ENCODE measurements at regions not wholly inside any gene's neighbourhood (a gene's known extent, or its start where the extent isn't known, plus 50 kb on each side); places are given as distances from the start of the nearest gene placed in this dataset.

- Mint-ChIP-seq H3K4me1 (peaks cover 7 to 9% (median 9%) of the 10 kb centered on the region in 3 donors), H3K9me3 (no peaks in the 10 kb centered on the region), H3K27me3 (no peaks in the 10 kb centered on the region), H3K27ac (no peak overlapping the region), H3K36me3 (no peaks in the 10 kb centered on the region), H3K4me3 (no peak overlapping the region)
These were observed 190.3 kb upstream of the ATF7IP start for GRCh38 chr12:14175206-14175605.

- H3K27ac Mint-ChIP-seq, result peak overlapping the region; percentile 10 to 82 (median 79)
- peaks cover 3% of the 10 kb centered on the region for H3K27me3 Mint-ChIP-seq
- H3K36me3 Mint-ChIP-seq, result peaks cover 1% of the 10 kb centered on the region
- H3K9me3 Mint-ChIP-seq, result no peaks in the 10 kb centered on the region
- peaks cover 9 to 23% (median 14%) of the 10 kb centered on the region in 3 donors for H3K4me1 Mint-ChIP-seq
- H3K4me3 Mint-ChIP-seq, result peak overlapping the region; percentile 56 to 92 (median 70)
These were observed 179.9 kb upstream of the ATF7IP start for GRCh38 chr12:14185427-14186192.

- peaks cover 14 to 28% (median 19%) of the 10 kb centered on the region in 3 donors for H3K4me1 Mint-ChIP-seq
- peaks cover 3% of the 10 kb centered on the region for H3K27me3 Mint-ChIP-seq
- H3K4me3 Mint-ChIP-seq, result no peak overlapping the region
- peaks cover 2% of the 10 kb centered on the region for H3K36me3 Mint-ChIP-seq
- peaks cover 0 to 2% (median 0%) of the 10 kb centered on the region in 3 donors for H3K9me3 Mint-ChIP-seq
- peak overlapping the region in 2 of 3 donors; percentile 79 to 82 for H3K27ac Mint-ChIP-seq
These were observed 179.3 kb upstream of the ATF7IP start for GRCh38 chr12:14186193-14186502.

GRCh38 chr12:14187002-14187401 lies 178.5 kb upstream of the ATF7IP start:
- H3K36me3 Mint-ChIP-seq, result peaks cover 2% of the 10 kb centered on the region
- no peak overlapping the region for H3K27ac Mint-ChIP-seq
- peaks cover 7% of the 10 kb centered on the region for H3K27me3 Mint-ChIP-seq
- H3K4me3 Mint-ChIP-seq, result no peak overlapping the region
- peaks cover 0 to 2% (median 0%) of the 10 kb centered on the region in 3 donors for H3K9me3 Mint-ChIP-seq
- peaks cover 20 to 37% (median 28%) of the 10 kb centered on the region in 3 donors for H3K4me1 Mint-ChIP-seq

GRCh38 chr12:14187966-14188365 lies 177.5 kb upstream of the ATF7IP start:
- Mint-ChIP-seq H3K36me3 (peaks cover 2% of the 10 kb centered on the region), H3K27ac (peak overlapping the region in 1 of 3 donors; percentile 48), H3K9me3 (peaks cover 0 to 2% (median 0%) of the 10 kb centered on the region in 3 donors), H3K4me1 (peaks cover 20 to 38% (median 29%) of the 10 kb centered on the region in 3 donors), H3K27me3 (peaks cover 7% of the 10 kb centered on the region), H3K4me3 (no peak overlapping the region)

GRCh38 chr12:14188744-14189143 lies 176.7 kb upstream of the ATF7IP start:
- H3K4me3 Mint-ChIP-seq, result no peak overlapping the region
- H3K36me3 Mint-ChIP-seq, result peaks cover 2% of the 10 kb centered on the region
- no peak overlapping the region for H3K27ac Mint-ChIP-seq
- H3K9me3 Mint-ChIP-seq, result peaks cover 0 to 2% (median 0%) of the 10 kb centered on the region in 3 donors
- H3K27me3 Mint-ChIP-seq, result peaks cover 7% of the 10 kb centered on the region
- H3K4me1 Mint-ChIP-seq, result peaks cover 20 to 38% (median 31%) of the 10 kb centered on the region in 3 donors

GRCh38 chr12:14190694-14191093 lies 174.8 kb upstream of the ATF7IP start:
- Mint-ChIP-seq H3K27me3 (peaks cover 7% of the 10 kb centered on the region), H3K27ac (no peak overlapping the region), H3K4me3 (peak overlapping the region in 1 of 4 donors; percentile 28), H3K36me3 (peaks cover 2% of the 10 kb centered on the region), H3K9me3 (peaks cover 0 to 2% (median 0%) of the 10 kb centered on the region in 3 donors), H3K4me1 (peaks cover 16 to 31% (median 26%) of the 10 kb centered on the region in 3 donors)

- H3K9me3 Mint-ChIP-seq, result peaks cover 0 to 2% (median 0%) of the 10 kb centered on the region in 3 donors
- H3K27ac Mint-ChIP-seq, result no peak overlapping the region
- peaks cover 7% of the 10 kb centered on the region for H3K27me3 Mint-ChIP-seq
- H3K4me1 Mint-ChIP-seq, result peaks cover 13 to 27% (median 23%) of the 10 kb centered on the region in 3 donors
- peaks cover 2% of the 10 kb centered on the region for H3K36me3 Mint-ChIP-seq
- H3K4me3 Mint-ChIP-seq, result peak overlapping the region in 2 of 4 donors; percentile 34 to 38
These were observed 173.9 kb upstream of the ATF7IP start for GRCh38 chr12:14191612-14192011.

- Mint-ChIP-seq H3K36me3 (peaks cover 2% of the 10 kb centered on the region), H3K4me1 (peaks cover 16 to 25% (median 23%) of the 10 kb centered on the region in 3 donors), H3K27me3 (peaks cover 7% of the 10 kb centered on the region), H3K27ac (peak overlapping the region in 1 of 3 donors; percentile 71), H3K9me3 (peaks cover 0 to 2% (median 0%) of the 10 kb centered on the region in 3 donors), H3K4me3 (no peak overlapping the region)
These were observed 171.8 kb upstream of the ATF7IP start for GRCh38 chr12:14193639-14194038.

GRCh38 chr12:14194572-14194971 lies 170.9 kb upstream of the ATF7IP start:
- peaks cover 16 to 21% (median 18%) of the 10 kb centered on the region in 3 donors for H3K4me1 Mint-ChIP-seq
- no peak overlapping the region for H3K4me3 Mint-ChIP-seq
- peaks cover 2% of the 10 kb centered on the region for H3K36me3 Mint-ChIP-seq
- no peak overlapping the region for H3K27ac Mint-ChIP-seq
- H3K27me3 Mint-ChIP-seq, result peaks cover 7% of the 10 kb centered on the region
- peaks cover 0 to 2% (median 0%) of the 10 kb centered on the region in 3 donors for H3K9me3 Mint-ChIP-seq

GRCh38 chr12:14199455-14200198 lies 165.9 kb upstream of the ATF7IP start:
- H3K36me3 Mint-ChIP-seq, result peaks cover 5% of the 10 kb centered on the region
- H3K4me3 Mint-ChIP-seq, result no peak overlapping the region
- H3K27me3 Mint-ChIP-seq, result no peaks in the 10 kb centered on the region
- peaks cover 0 to 10% (median 0%) of the 10 kb centered on the region in 3 donors for H3K9me3 Mint-ChIP-seq
- no peak overlapping the region for H3K27ac Mint-ChIP-seq
- peaks cover 0 to 3% (median 0%) of the 10 kb centered on the region in 3 donors for H3K4me1 Mint-ChIP-seq

GRCh38 chr12:14200598-14200997 lies 164.9 kb upstream of the ATF7IP start:
- H3K27me3 Mint-ChIP-seq, result no peaks in the 10 kb centered on the region
- peaks cover 0 to 10% (median 0%) of the 10 kb centered on the region in 3 donors for H3K9me3 Mint-ChIP-seq
- no peak overlapping the region for H3K27ac Mint-ChIP-seq
- H3K4me3 Mint-ChIP-seq, result no peak overlapping the region
- H3K4me1 Mint-ChIP-seq, result peaks cover 0 to 3% (median 0%) of the 10 kb centered on the region in 3 donors
- peaks cover 5% of the 10 kb centered on the region for H3K36me3 Mint-ChIP-seq

- Mint-ChIP-seq H3K9me3 (peaks cover 0 to 10% (median 0%) of the 10 kb centered on the region in 3 donors), H3K36me3 (peaks cover 6% of the 10 kb centered on the region), H3K4me3 (no peak overlapping the region), H3K27ac (no peak overlapping the region), H3K27me3 (no peaks in the 10 kb centered on the region), H3K4me1 (peaks cover 0 to 3% (median 0%) of the 10 kb centered on the region in 3 donors)
These were observed 164.2 kb upstream of the ATF7IP start for GRCh38 chr12:14201291-14201690.

- Mint-ChIP-seq H3K27ac (no peak overlapping the region), H3K36me3 (peaks cover 2% of the 10 kb centered on the region), H3K4me1 (no peaks in the 10 kb centered on the region), H3K4me3 (no peak overlapping the region), H3K27me3 (no peaks in the 10 kb centered on the region), H3K9me3 (no peaks in the 10 kb centered on the region)
These were observed 157.5 kb upstream of the ATF7IP start for GRCh38 chr12:14207905-14208551.

- Mint-ChIP-seq H3K27me3 (no peaks in the 10 kb centered on the region), H3K27ac (peak overlapping the region in 1 of 3 donors; percentile 62), H3K4me3 (no peak overlapping the region), H3K36me3 (no peaks in the 10 kb centered on the region), H3K4me1 (peaks cover 4 to 8% (median 5%) of the 10 kb centered on the region in 3 donors), H3K9me3 (no peaks in the 10 kb centered on the region)
These were observed 153.5 kb upstream of the ATF7IP start for GRCh38 chr12:14211947-14212387.

Data from IgD-negative memory B cell (primary cell).